ENCODE measurements at regions not wholly inside any gene's neighbourhood (a gene's known extent, or its start where the extent isn't known, plus 50 kb on each side); places are given as distances from the start of the nearest gene placed in this dataset.

GRCh38 chr1:8158995-8159394 is 132.9 kb upstream of the ERRFI1 start:
- peaks cover 51% of the 10 kb centered on the region for H3K27me3 ChIP-seq (replicated peaks; ENCODE audit: insufficient read depth, low read length)
- H3F3A ChIP-seq (ENCODE audit: insufficient read depth, low read length) = no peaks in the 10 kb centered on the region
- H3K4me3 ChIP-seq (ENCODE audit: low read length) = no peak overlapping the region
- peak overlapping the region; percentile 25; the same call in 1 of the 2 replicates for H3K4me2 ChIP-seq (ENCODE audit: low read depth, low read length)
- H3K27ac ChIP-seq (ENCODE audit: low read length) = no peak overlapping the region
- no peaks in the 10 kb centered on the region for H4K20me1 ChIP-seq (ENCODE audit: insufficient read depth, low read length)
- H2AFZ ChIP-seq (ENCODE audit: low read length) = 0 out of 2 replicates have a peak overlapping the region, but pooled peaks have one; percentile 50
- no peaks in the 10 kb centered on the region for H3K9me2 ChIP-seq (replicated peaks; ENCODE audit: insufficient read depth, low read length)
- H3K4me1 ChIP-seq (ENCODE audit: low read length) = no peaks in the 10 kb centered on the region
- H3K9ac ChIP-seq (ENCODE audit: low read length) = no peak overlapping the region
- peak; percentile 21 for DNase-seq
- no peaks in the 10 kb centered on the region for H3K79me2 ChIP-seq (ENCODE audit: low read length)
- H3K9me3 ChIP-seq (replicated peaks; ENCODE audit: insufficient read depth, low read length) = no peaks in the 10 kb centered on the region
- TF ChIP-seq EZH2phosphoT487 (IDR thresholded peaks at IDR 0.05; ENCODE audit: low read length) (no peak), EZH2 (optimal IDR thresholded peaks at IDR 0.05; ENCODE audit: low read depth, low read length) (no peak)
- TF ChIP-seq, protein P1, sequence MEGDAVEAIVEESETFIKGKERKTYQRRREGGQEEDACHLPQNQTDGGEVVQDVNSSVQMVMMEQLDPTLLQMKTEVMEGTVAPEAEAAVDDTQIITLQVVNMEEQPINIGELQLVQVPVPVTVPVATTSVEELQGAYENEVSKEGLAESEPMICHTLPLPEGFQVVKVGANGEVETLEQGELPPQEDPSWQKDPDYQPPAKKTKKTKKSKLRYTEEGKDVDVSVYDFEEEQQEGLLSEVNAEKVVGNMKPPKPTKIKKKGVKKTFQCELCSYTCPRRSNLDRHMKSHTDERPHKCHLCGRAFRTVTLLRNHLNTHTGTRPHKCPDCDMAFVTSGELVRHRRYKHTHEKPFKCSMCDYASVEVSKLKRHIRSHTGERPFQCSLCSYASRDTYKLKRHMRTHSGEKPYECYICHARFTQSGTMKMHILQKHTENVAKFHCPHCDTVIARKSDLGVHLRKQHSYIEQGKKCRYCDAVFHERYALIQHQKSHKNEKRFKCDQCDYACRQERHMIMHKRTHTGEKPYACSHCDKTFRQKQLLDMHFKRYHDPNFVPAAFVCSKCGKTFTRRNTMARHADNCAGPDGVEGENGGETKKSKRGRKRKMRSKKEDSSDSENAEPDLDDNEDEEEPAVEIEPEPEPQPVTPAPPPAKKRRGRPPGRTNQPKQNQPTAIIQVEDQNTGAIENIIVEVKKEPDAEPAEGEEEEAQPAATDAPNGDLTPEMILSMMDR (IDR thresholded peaks at IDR 0.05; ENCODE audit: low read length) = no peak
- no peaks in the 10 kb centered on the region for H3K36me3 ChIP-seq (replicated peaks; ENCODE audit: insufficient read depth, low read length)

GRCh38 chr1:8157765-8158164 is 131.7 kb upstream of the ERRFI1 start:
- no peaks in the 10 kb centered on the region for H3K36me3 ChIP-seq (replicated peaks; ENCODE audit: insufficient read depth, low read length)

DNA sequence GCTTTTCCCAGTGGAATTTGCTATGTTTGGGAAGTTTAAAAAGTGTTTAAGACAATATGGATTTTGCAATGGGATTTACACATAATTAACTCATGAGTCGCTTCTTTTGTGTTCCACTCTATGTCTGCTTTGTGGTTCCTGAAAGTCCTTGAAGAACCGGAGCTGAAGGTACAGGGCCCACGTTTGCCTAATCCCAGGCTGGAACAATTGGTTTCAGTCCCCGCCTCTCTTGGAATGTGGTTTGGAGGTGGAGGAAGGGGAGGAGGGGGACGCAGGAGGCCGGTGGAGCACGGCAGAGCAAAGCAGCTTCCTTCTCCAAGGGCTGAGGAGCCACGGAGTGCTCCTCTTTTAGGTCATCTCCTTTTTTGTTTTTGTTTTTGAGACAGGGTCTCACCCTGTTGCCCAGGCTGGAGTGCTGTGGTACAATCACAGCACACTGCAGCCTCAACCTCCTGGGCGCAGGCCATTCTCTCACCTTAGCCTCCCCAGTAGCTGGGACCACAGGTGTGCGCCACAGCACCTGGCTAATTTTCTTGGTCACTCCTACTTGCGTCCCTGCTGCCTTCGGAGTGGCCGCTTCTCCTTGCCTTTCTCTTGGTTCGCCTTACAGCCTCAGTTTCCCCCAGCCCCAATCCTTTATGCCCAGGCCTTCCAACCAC is 129.5 kb upstream of the ERRFI1 start:
- Histone ChIP-seq H3K9ac (ENCODE audit: low read length) (no peak overlapping the region), H3K9me3 (replicated peaks; ENCODE audit: insufficient read depth, low read length) (no peaks in the 10 kb centered on the region), H3K27me3 (replicated peaks; ENCODE audit: insufficient read depth, low read length) (peaks cover 67% of the 10 kb centered on the region), H3K36me3 (replicated peaks; ENCODE audit: insufficient read depth, low read length) (no peaks in the 10 kb centered on the region), H3K9me2 (replicated peaks; ENCODE audit: insufficient read depth, low read length) (no peaks in the 10 kb centered on the region), H3K4me3 (ENCODE audit: low read length) (no peak overlapping the region), H3F3A (ENCODE audit: insufficient read depth, low read length) (no peaks in the 10 kb centered on the region), H3K79me2 (ENCODE audit: low read length) (no peaks in the 10 kb centered on the region), H4K20me1 (ENCODE audit: insufficient read depth, low read length) (no peaks in the 10 kb centered on the region), H3K4me2 (ENCODE audit: low read depth, low read length) (no peak overlapping the region), H3K27ac (ENCODE audit: low read length) (no peak overlapping the region), H2AFZ (ENCODE audit: low read length) (no peak overlapping the region), H3K4me1 (ENCODE audit: low read length) (no peaks in the 10 kb centered on the region)
- DNase-seq = no peak
- TF ChIP-seq, protein P1 (IDR thresholded peaks at IDR 0.05; ENCODE audit: low read length) = no peak
- no peak for TF ChIP-seq EZH2phosphoT487 (IDR thresholded peaks at IDR 0.05; ENCODE audit: low read length)
- no peak for TF ChIP-seq EZH2 (optimal IDR thresholded peaks at IDR 0.05; ENCODE audit: low read depth, low read length)

More at GRCh38 chr1:8157765-8158164, 131.7 kb upstream of the ERRFI1 start:
- H4K20me1 ChIP-seq (ENCODE audit: insufficient read depth, low read length) = no peaks in the 10 kb centered on the region
- no peaks in the 10 kb centered on the region for H3K9me3 ChIP-seq (replicated peaks; ENCODE audit: insufficient read depth, low read length)
- H3K9ac ChIP-seq (ENCODE audit: low read length) = no peak overlapping the region
- no peaks in the 10 kb centered on the region for H3K79me2 ChIP-seq (ENCODE audit: low read length)
- peaks cover 50% of the 10 kb centered on the region for H3K27me3 ChIP-seq (replicated peaks; ENCODE audit: insufficient read depth, low read length)
- H3K4me2 ChIP-seq (ENCODE audit: low read depth, low read length) = no peak overlapping the region
- H3K9me2 ChIP-seq (replicated peaks; ENCODE audit: insufficient read depth, low read length) = no peaks in the 10 kb centered on the region
- H3F3A ChIP-seq (ENCODE audit: insufficient read depth, low read length) = no peaks in the 10 kb centered on the region
- no peak overlapping the region for H2AFZ ChIP-seq (ENCODE audit: low read length)
- H3K27ac ChIP-seq (ENCODE audit: low read length) = no peak overlapping the region
- TF ChIP-seq, protein P1 (IDR thresholded peaks at IDR 0.05; ENCODE audit: low read length) = no peak
- no peak for TF ChIP-seq EZH2phosphoT487 (IDR thresholded peaks at IDR 0.05; ENCODE audit: low read length)
- no peak for TF ChIP-seq EZH2 (optimal IDR thresholded peaks at IDR 0.05; ENCODE audit: low read depth, low read length)
- no peak overlapping the region for H3K4me3 ChIP-seq (ENCODE audit: low read length)
- DNase-seq = no peak
- no peaks in the 10 kb centered on the region for H3K4me1 ChIP-seq (ENCODE audit: low read length)
